ENCODE measurements at regions not wholly inside any gene's neighbourhood (a gene's known extent, or its start where the extent isn't known, plus 50 kb on each side); places are given as distances from the start of the nearest gene placed in this dataset.
"Not testable (repeated sequence)": the region's sequence is repeated elsewhere in the genome, so short reads cannot be mapped to it uniquely, and the experiment has no call there.

GRCh38 chr2:89611710-89612109 is 920.2 kb downstream of the RPIA start:
- not testable (repeated sequence) for H3K4me3 ChIP-seq (ENCODE audit: low read depth, low read length); H3K36me3 ChIP-seq (ENCODE audit: control insufficient read depth, insufficient read depth, low read length); H3K4me1 ChIP-seq (ENCODE audit: control insufficient read depth, insufficient read depth, low read length); H3K9ac ChIP-seq (ENCODE audit: low read depth, low read length); H3K27ac ChIP-seq (ENCODE audit: low read depth, low read length)
- Histone ChIP-seq H3K9me3 (ENCODE audit: control insufficient read depth, insufficient read depth, low read length) (peaks cover 12% of the 10 kb centered on the region; the same call in 1 of the 2 replicates), H3K27me3 (ENCODE audit: control insufficient read depth, insufficient read depth, low read length) (peaks cover 22% of the 10 kb centered on the region)

- not testable (repeated sequence) for H3K4me3 ChIP-seq (ENCODE audit: low read depth, low read length); H3K27ac ChIP-seq (ENCODE audit: low read depth, low read length); H3K9me3 ChIP-seq (ENCODE audit: control insufficient read depth, insufficient read depth, low read length); H3K27me3 ChIP-seq (ENCODE audit: control insufficient read depth, insufficient read depth, low read length); H3K36me3 ChIP-seq (ENCODE audit: control insufficient read depth, insufficient read depth, low read length); H3K4me1 ChIP-seq (ENCODE audit: control insufficient read depth, insufficient read depth, low read length); H3K9ac ChIP-seq (ENCODE audit: low read depth, low read length)
Measured at GRCh38 chr2:89649268-89649667, 957.8 kb downstream of the RPIA start.

- H3K36me3 ChIP-seq (ENCODE audit: control insufficient read depth, insufficient read depth, low read length); H3K4me1 ChIP-seq (ENCODE audit: control insufficient read depth, insufficient read depth, low read length); H3K27ac ChIP-seq (ENCODE audit: low read depth, low read length); H3K4me3 ChIP-seq (ENCODE audit: low read depth, low read length); H3K27me3 ChIP-seq (ENCODE audit: control insufficient read depth, insufficient read depth, low read length); H3K9ac ChIP-seq (ENCODE audit: low read depth, low read length): not testable (repeated sequence)
- peaks cover 44% of the 10 kb centered on the region for H3K9me3 ChIP-seq (ENCODE audit: control insufficient read depth, insufficient read depth, low read length)
Measured at GRCh38 chr2:89679254-89679653, 987.8 kb downstream of the RPIA start.

Measured in HUES48 (cell line).